ENCODE measurements at regions not wholly inside any gene's neighbourhood (a gene's known extent, or its start where the extent isn't known, plus 50 kb on each side); places are given as distances from the start of the nearest gene placed in this dataset.

DNA sequence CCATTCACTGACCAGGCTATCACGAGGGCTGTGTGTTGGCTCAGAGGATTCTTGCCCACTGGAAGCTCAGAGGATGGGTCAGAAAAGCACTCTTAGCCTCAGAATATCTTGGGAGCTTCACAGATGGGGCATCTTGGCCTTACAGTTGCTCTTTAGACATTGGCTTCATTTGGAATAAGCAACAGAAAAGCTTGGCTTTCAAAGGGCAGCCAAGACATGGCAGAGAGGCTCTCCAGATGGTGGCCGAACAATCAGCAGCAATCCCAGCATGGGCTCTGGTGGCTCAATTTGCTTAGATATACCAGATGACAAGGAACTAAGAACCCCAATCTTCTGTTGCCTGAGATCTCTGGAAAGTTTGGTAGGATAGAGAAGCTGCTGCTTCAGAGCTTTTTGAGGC is 446.2 kb downstream of the ADRA2A start:
- CTCF ChIA-PET = no interaction called here
- Mint-ChIP-seq H3K4me3 (no peak overlapping the region), H3K4me1 (no peaks in the 10 kb centered on the region), H3K36me3 (no peaks in the 10 kb centered on the region), H3K27me3 (ENCODE audit: low read depth) (no peaks in the 10 kb centered on the region), H3K9me3 (no peaks in the 10 kb centered on the region), H3K27ac (no peak overlapping the region)
- no peak for ATAC-seq
- POLR2A ChIA-PET = no interaction called here
- no peak for DNase-seq (ENCODE audit: low spot score)
- no peak for TF ChIP-seq OVOL2 (CRISPR knock-in tag; IDR thresholded peaks at IDR 0.05; ENCODE audit: borderline replicate concordance)
- TF ChIP-seq TCF7 (CRISPR knock-in tag; IDR thresholded peaks at IDR 0.05; ENCODE audit: low read depth) = no peak
- TF ChIP-seq ATF1 (CRISPR knock-in tag; IDR thresholded peaks at IDR 0.05) = no peak
- no peak for TF ChIP-seq NR2C2 (CRISPR knock-in tag; IDR thresholded peaks at IDR 0.05)
- TF ChIP-seq, protein P1, sequence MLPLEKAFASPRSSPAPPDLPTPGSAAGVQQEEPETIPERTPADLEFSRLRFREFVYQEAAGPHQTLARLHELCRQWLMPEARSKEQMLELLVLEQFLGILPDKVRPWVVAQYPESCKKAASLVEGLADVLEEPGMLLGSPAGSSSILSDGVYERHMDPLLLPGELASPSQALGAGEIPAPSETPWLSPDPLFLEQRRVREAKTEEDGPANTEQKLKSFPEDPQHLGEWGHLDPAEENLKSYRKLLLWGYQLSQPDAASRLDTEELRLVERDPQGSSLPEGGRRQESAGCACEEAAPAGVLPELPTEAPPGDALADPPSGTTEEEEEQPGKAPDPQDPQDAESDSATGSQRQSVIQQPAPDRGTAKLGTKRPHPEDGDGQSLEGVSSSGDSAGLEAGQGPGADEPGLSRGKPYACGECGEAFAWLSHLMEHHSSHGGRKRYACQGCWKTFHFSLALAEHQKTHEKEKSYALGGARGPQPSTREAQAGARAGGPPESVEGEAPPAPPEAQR (CRISPR knock-in tag; IDR thresholded peaks at IDR 0.05) = no peak
- TF ChIP-seq, protein P2, sequence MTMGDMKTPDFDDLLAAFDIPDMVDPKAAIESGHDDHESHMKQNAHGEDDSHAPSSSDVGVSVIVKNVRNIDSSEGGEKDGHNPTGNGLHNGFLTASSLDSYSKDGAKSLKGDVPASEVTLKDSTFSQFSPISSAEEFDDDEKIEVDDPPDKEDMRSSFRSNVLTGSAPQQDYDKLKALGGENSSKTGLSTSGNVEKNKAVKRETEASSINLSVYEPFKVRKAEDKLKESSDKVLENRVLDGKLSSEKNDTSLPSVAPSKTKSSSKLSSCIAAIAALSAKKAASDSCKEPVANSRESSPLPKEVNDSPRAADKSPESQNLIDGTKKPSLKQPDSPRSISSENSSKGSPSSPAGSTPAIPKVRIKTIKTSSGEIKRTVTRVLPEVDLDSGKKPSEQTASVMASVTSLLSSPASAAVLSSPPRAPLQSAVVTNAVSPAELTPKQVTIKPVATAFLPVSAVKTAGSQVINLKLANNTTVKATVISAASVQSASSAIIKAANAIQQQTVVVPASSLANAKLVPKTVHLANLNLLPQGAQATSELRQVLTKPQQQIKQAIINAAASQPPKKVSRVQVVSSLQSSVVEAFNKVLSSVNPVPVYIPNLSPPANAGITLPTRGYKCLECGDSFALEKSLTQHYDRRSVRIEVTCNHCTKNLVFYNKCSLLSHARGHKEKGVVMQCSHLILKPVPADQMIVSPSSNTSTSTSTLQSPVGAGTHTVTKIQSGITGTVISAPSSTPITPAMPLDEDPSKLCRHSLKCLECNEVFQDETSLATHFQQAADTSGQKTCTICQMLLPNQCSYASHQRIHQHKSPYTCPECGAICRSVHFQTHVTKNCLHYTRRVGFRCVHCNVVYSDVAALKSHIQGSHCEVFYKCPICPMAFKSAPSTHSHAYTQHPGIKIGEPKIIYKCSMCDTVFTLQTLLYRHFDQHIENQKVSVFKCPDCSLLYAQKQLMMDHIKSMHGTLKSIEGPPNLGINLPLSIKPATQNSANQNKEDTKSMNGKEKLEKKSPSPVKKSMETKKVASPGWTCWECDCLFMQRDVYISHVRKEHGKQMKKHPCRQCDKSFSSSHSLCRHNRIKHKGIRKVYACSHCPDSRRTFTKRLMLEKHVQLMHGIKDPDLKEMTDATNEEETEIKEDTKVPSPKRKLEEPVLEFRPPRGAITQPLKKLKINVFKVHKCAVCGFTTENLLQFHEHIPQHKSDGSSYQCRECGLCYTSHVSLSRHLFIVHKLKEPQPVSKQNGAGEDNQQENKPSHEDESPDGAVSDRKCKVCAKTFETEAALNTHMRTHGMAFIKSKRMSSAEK (CRISPR knock-in tag; IDR thresholded peaks at IDR 0.05; ENCODE audit: borderline replicate concordance) = no peak
- TF ChIP-seq, protein P3, sequence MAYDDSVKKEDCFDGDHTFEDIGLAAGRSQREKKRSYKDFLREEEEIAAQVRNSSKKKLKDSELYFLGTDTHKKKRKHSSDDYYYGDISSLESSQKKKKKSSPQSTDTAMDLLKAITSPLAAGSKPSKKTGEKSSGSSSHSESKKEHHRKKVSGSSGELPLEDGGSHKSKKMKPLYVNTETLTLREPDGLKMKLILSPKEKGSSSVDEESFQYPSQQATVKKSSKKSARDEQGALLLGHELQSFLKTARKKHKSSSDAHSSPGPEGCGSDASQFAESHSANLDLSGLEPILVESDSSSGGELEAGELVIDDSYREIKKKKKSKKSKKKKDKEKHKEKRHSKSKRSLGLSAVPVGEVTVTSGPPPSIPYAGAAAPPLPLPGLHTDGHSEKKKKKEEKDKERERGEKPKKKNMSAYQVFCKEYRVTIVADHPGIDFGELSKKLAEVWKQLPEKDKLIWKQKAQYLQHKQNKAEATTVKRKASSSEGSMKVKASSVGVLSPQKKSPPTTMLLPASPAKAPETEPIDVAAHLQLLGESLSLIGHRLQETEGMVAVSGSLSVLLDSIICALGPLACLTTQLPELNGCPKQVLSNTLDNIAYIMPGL (CRISPR knock-in tag; IDR thresholded peaks at IDR 0.05) = no peak
- no peak for TF ChIP-seq RELA (CRISPR knock-in tag; IDR thresholded peaks at IDR 0.05; ENCODE audit: borderline replicate concordance)
- TF ChIP-seq PRRX2 (CRISPR knock-in tag; IDR thresholded peaks at IDR 0.05) = no peak
- TF ChIP-seq, protein P4, sequence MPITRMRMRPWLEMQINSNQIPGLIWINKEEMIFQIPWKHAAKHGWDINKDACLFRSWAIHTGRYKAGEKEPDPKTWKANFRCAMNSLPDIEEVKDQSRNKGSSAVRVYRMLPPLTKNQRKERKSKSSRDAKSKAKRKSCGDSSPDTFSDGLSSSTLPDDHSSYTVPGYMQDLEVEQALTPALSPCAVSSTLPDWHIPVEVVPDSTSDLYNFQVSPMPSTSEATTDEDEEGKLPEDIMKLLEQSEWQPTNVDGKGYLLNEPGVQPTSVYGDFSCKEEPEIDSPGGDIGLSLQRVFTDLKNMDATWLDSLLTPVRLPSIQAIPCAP (CRISPR knock-in tag; IDR thresholded peaks at IDR 0.05) = no peak
- TF ChIP-seq, protein P5, sequence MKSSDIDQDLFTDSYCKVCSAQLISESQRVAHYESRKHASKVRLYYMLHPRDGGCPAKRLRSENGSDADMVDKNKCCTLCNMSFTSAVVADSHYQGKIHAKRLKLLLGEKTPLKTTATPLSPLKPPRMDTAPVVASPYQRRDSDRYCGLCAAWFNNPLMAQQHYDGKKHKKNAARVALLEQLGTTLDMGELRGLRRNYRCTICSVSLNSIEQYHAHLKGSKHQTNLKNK (CRISPR knock-in tag; IDR thresholded peaks at IDR 0.05) = no peak
- TF ChIP-seq, protein P6, sequence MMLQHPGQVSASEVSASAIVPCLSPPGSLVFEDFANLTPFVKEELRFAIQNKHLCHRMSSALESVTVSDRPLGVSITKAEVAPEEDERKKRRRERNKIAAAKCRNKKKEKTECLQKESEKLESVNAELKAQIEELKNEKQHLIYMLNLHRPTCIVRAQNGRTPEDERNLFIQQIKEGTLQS (CRISPR knock-in tag; conservative IDR thresholded peaks at IDR 0.05) = no peak

DNA sequence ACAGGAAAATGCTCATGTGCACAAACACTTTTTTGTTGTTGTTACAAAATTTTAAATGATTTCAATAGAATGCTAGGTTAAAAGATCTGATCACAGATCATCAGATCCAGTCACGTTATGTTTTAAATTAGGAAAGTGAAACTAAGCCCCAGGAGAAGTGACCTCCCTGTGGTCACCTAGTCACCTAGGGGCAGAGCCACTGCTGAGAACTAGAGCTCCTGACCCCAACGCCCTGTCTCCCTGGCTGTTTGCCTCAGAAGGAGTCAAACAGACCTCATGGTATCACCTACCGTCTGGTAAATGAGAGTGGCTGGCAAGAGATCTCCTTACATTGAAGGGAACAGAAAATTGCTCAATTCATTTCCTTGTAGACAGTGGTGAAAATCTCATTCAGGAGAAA is 447.3 kb downstream of the ADRA2A start:
- DNase-seq (ENCODE audit: low spot score) (no peak), ATAC-seq (no peak)
- no peaks in the 10 kb centered on the region for H3K36me3 Mint-ChIP-seq
- no peak overlapping the region for H3K27ac Mint-ChIP-seq
- no peaks in the 10 kb centered on the region for H3K27me3 Mint-ChIP-seq (ENCODE audit: low read depth)
- H3K4me3 Mint-ChIP-seq = no peak overlapping the region
- no peaks in the 10 kb centered on the region for H3K4me1 Mint-ChIP-seq
- ChIA-PET POLR2A (no interaction called here), CTCF (no interaction called here)
- no peaks in the 10 kb centered on the region for H3K9me3 Mint-ChIP-seq
- TF ChIP-seq ESRRA (CRISPR knock-in tag; IDR thresholded peaks at IDR 0.05; ENCODE audit: borderline replicate concordance) (no peak), OVOL2 (CRISPR knock-in tag; IDR thresholded peaks at IDR 0.05; ENCODE audit: borderline replicate concordance) (no peak), NR1H2 (CRISPR knock-in tag; IDR thresholded peaks at IDR 0.05) (no peak), NFE2L1 (CRISPR knock-in tag; IDR thresholded peaks at IDR 0.05) (no peak), ELF4 (CRISPR knock-in tag; IDR thresholded peaks at IDR 0.05; ENCODE audit: low read depth) (no peak)
- TF ChIP-seq, protein P7, sequence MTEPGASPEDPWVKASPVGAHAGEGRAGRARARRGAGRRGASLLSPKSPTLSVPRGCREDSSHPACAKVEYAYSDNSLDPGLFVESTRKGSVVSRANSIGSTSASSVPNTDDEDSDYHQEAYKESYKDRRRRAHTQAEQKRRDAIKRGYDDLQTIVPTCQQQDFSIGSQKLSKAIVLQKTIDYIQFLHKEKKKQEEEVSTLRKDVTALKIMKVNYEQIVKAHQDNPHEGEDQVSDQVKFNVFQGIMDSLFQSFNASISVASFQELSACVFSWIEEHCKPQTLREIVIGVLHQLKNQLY (CRISPR knock-in tag; IDR thresholded peaks at IDR 0.05) = no peak
- TF ChIP-seq, protein P8, sequence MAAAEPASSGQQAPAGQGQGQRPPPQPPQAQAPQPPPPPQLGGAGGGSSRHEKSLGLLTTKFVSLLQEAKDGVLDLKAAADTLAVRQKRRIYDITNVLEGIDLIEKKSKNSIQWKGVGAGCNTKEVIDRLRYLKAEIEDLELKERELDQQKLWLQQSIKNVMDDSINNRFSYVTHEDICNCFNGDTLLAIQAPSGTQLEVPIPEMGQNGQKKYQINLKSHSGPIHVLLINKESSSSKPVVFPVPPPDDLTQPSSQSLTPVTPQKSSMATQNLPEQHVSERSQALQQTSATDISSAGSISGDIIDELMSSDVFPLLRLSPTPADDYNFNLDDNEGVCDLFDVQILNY (CRISPR knock-in tag; IDR thresholded peaks at IDR 0.05) = no peak
- TF ChIP-seq, protein P4 (CRISPR knock-in tag; IDR thresholded peaks at IDR 0.05) = no peak
- TF ChIP-seq, protein P9, sequence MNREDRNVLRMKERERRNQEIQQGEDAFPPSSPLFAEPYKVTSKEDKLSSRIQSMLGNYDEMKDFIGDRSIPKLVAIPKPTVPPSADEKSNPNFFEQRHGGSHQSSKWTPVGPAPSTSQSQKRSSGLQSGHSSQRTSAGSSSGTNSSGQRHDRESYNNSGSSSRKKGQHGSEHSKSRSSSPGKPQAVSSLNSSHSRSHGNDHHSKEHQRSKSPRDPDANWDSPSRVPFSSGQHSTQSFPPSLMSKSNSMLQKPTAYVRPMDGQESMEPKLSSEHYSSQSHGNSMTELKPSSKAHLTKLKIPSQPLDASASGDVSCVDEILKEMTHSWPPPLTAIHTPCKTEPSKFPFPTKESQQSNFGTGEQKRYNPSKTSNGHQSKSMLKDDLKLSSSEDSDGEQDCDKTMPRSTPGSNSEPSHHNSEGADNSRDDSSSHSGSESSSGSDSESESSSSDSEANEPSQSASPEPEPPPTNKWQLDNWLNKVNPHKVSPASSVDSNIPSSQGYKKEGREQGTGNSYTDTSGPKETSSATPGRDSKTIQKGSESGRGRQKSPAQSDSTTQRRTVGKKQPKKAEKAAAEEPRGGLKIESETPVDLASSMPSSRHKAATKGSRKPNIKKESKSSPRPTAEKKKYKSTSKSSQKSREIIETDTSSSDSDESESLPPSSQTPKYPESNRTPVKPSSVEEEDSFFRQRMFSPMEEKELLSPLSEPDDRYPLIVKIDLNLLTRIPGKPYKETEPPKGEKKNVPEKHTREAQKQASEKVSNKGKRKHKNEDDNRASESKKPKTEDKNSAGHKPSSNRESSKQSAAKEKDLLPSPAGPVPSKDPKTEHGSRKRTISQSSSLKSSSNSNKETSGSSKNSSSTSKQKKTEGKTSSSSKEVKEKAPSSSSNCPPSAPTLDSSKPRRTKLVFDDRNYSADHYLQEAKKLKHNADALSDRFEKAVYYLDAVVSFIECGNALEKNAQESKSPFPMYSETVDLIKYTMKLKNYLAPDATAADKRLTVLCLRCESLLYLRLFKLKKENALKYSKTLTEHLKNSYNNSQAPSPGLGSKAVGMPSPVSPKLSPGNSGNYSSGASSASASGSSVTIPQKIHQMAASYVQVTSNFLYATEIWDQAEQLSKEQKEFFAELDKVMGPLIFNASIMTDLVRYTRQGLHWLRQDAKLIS (CRISPR knock-in tag; IDR thresholded peaks at IDR 0.05; ENCODE audit: borderline replicate concordance) = no peak

Data from WTC11 (cell line).